CD14-positive monocyte (primary cell): ENCODE measurements at regions not wholly inside any gene's neighbourhood (a gene's known extent, or its start where the extent isn't known, plus 50 kb on each side); places are given as distances from the start of the nearest gene placed in this dataset.

Experiments
- DNase-seq, 3 donors: peaks; one replicate each; pipeline ENCODE4 v3.0.0-alpha.2; 2011 to 2022
- H2AFZ ChIP-seq: 2 replicates; pipeline ENCODE4 v1.6.0; 2012; ENCODE audit warnings: mild to moderate bottlenecking, low read depth, low read length, inconsistent platforms; ENCODE audit not compliant: insufficient read depth, poor library complexity, severe bottlenecking
- H3K27ac ChIP-seq, 2 donors: 1 replicate in 1 of 2; 2 replicates in 1 of 2; pipeline ENCODE4 v1.5.1; 2012 to 2013; ENCODE audit warnings: low read length in 2 of 2, control low read depth in 1 of 2, inconsistent platforms in 1 of 2, low read depth in 1 of 2, mild to moderate bottlenecking in 1 of 2
- H3K27me3 ChIP-seq, 2 donors: one replicate each; pipeline versions ENCODE4 v1.6.0 to v1.6.1; 2011 to 2013; ENCODE audit warnings: low read length in 2 of 2; ENCODE audit not compliant: control insufficient read depth in 2 of 2, insufficient read depth in 2 of 2
- H3K36me3 ChIP-seq, 2 donors: replicated peaks in 1 of 2; 1 replicate in 1 of 2; 2 replicates in 1 of 2; pipeline versions ENCODE4 v1.5.1 to v1.6.1; 2012 to 2013; ENCODE audit warnings: low read length in 2 of 2, control low read depth in 1 of 2, inconsistent platforms in 1 of 2, mild to moderate bottlenecking in 1 of 2; ENCODE audit not compliant: insufficient read depth in 2 of 2, control insufficient read depth in 1 of 2
- H3K4me1 ChIP-seq, 2 donors: 1 replicate in 1 of 2; 2 replicates in 1 of 2; pipeline versions ENCODE4 v1.5.1 to v1.6.1; 2012 to 2013; ENCODE audit warnings: low read length in 2 of 2, control low read depth in 1 of 2, inconsistent platforms in 1 of 2, mild to moderate bottlenecking in 1 of 2, moderate library complexity in 1 of 2; ENCODE audit not compliant: insufficient read depth in 2 of 2, control insufficient read depth in 1 of 2
- H3K4me2 ChIP-seq: replicated peaks from 2 replicates; pipeline ENCODE3; 2012; ENCODE audit warnings: low read length, moderate library complexity, mild to moderate bottlenecking; ENCODE audit not compliant: poor library complexity, severe bottlenecking; ENCODE audit errors: extremely low read depth
- H3K4me3 ChIP-seq, 3 experiments: fragments of 200-600 bp in 1 of 3; sonication (generic) in 1 of 3; replicated peaks in 1 of 3; 1 replicate in 2 of 3; 2 replicates in 1 of 3; pipeline ENCODE4 v1.5.1; 2011 to 2013; ENCODE audit warnings: low read length in 3 of 3, mild to moderate bottlenecking in 3 of 3, control low read depth in 2 of 3, low read depth in 2 of 3, inconsistent platforms in 1 of 3, moderate library complexity in 1 of 3
- H3K79me2 ChIP-seq: 2 replicates; pipeline ENCODE4 v1.6.0; 2012; ENCODE audit warnings: mild to moderate bottlenecking, control low read depth, inconsistent platforms, low read length, moderate library complexity; ENCODE audit not compliant: insufficient read depth
- H3K9ac ChIP-seq: 2 replicates; pipeline ENCODE4 v1.6.0; 2017; ENCODE audit warnings: low read length, mild to moderate bottlenecking; ENCODE audit not compliant: insufficient read depth, poor library complexity, severe bottlenecking
- H3K9me3 ChIP-seq, 2 donors: replicated peaks in 1 of 2; 1 replicate in 1 of 2; 2 replicates in 1 of 2; pipeline versions ENCODE4 v1.5.1 to v1.6.1; 2012 to 2013; ENCODE audit warnings: low read length in 2 of 2, control low read depth in 1 of 2; ENCODE audit not compliant: control insufficient read depth in 1 of 2, insufficient read depth in 1 of 2
- H4K20me1 ChIP-seq: 2 replicates; pipeline ENCODE4 v1.6.0; 2012; ENCODE audit warnings: mild to moderate bottlenecking, low read length, control low read depth, moderate library complexity; ENCODE audit not compliant: insufficient read depth
- H3K27ac Mint-ChIP-seq, 7 donors: one replicate each; pipeline ENCODE4 v1.8.0; 2020; ENCODE audit warnings: mild to moderate bottlenecking in 7 of 7, mixed read lengths in 7 of 7, moderate library complexity in 6 of 7, inconsistent platforms in 2 of 7
- H3K27me3 Mint-ChIP-seq, 3 donors: one replicate each; pipeline ENCODE4 v1.8.0; 2021 to 2022; ENCODE audit warnings: low read depth in 3 of 3, mild to moderate bottlenecking in 3 of 3, mixed read lengths in 3 of 3, moderate library complexity in 3 of 3, inconsistent platforms in 1 of 3
- H3K36me3 Mint-ChIP-seq, 2 donors: one replicate each; pipeline ENCODE4 v1.8.0; 2020; ENCODE audit warnings: mixed read lengths in 2 of 2, inconsistent platforms in 1 of 2, mild to moderate bottlenecking in 1 of 2
- H3K4me1 Mint-ChIP-seq: one replicate; pipeline ENCODE4 v1.8.0; 2020; ENCODE audit warnings: mild to moderate bottlenecking, mixed read lengths
- H3K4me3 Mint-ChIP-seq, 2 donors: one replicate each; pipeline ENCODE4 v1.8.0; 2020; ENCODE audit warnings: mild to moderate bottlenecking in 2 of 2, mixed read lengths in 2 of 2, moderate library complexity in 1 of 2
- H3K9me3 Mint-ChIP-seq, 7 donors: one replicate each; pipeline ENCODE4 v1.8.0; 2020 to 2022; ENCODE audit warnings: mixed read lengths in 7 of 7, mild to moderate bottlenecking in 6 of 7, moderate library complexity in 6 of 7, inconsistent platforms in 2 of 7
- WGBS: methylation state at CpG from one replicate; pipeline ENCODE4 v1.1.5; 2013; ENCODE audit warnings: missing lambda C conversion rate; ENCODE audit not compliant: insufficient coverage; 5-methylcytosine and 5-hydroxymethylcytosine counted together
- intact Hi-C, 2 donors: fragments of 100-400 bp; cut with micrococcal nuclease; formaldehyde crosslinking; loops; one replicate each; pipeline versions ENCODE4 v1.15.0 to v1.15.1; 2023
- TF ChIP-seq, protein P1 (sequence below): fragments of 200-600 bp; IDR thresholded peaks from one replicate; pipeline ENCODE4 v1.8.0; 2022; ENCODE audit warnings: antibody characterized with exemption, mild to moderate bottlenecking

DNA sequence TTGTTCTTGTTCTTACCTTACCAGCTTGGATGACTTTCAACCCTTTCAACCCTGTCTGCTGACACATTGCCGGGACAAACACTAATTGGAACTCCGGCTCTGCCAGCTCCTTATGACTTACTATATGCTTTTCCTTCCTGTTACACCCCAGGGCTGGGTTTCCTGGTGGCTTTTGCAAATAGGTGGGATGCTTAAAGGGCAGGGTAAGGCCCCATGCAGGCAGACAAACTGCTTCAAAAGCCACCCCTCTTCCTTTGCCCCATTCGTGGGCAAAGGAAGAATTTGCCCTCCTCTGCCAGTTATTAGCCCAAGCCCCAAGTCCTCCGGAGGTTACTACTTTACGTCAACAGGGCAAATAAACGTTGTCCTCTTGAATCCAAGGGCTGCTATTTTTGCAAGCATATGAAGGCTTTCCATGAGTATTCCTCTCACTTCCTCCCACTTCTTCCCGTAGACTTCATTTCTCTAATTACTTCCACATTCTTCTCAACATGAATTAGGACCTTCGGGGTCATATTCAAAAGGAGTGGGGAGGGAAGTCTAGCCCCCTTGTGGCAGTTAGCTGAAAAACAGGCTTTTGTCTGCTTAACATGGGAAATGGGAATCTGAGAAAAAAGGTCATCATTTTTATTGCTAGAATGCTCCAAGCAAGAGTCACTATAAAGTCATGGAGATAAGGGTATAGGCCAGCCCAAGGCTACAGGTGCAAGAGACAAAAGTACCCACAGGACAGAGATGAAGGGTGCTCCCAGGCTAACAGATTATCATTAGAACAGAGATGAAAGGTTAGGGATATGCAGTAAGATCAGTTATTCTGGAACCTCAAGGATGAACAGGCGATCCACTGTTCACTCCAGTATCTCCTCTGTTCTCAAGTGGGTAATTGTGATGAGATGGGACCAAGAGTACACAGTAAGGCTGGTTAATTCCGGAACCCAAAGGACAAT, 56.3 kb upstream of the FSTL1 start:
- peaks cover 5% of the 10 kb centered on the region for H3K4me1 Mint-ChIP-seq
- peaks cover 0 to 14% (median 1%) of the 10 kb centered on the region in 7 donors for H3K9me3 Mint-ChIP-seq
- Histone ChIP-seq H3K4me3 (no peak overlapping the region), H3K4me2 (no peak overlapping the region), H3K27ac (no peak overlapping the region), H3K27me3 (no peaks in the 10 kb centered on the region), H3K36me3 (no peaks in the 10 kb centered on the region), H3K9me3 (no peaks in the 10 kb centered on the region), H4K20me1 (no peaks in the 10 kb centered on the region), H2AFZ (no peak overlapping the region), H3K4me1 (no peaks in the 10 kb centered on the region), H3K79me2 (no peaks in the 10 kb centered on the region), H3K9ac (no peak overlapping the region)
- H3K4me3 Mint-ChIP-seq: no peak overlapping the region
- H3K36me3 Mint-ChIP-seq: no peaks in the 10 kb centered on the region
- peaks cover 0 to 1% (median 1%) of the 10 kb centered on the region in 3 donors for H3K27me3 Mint-ChIP-seq
- TF ChIP-seq, protein P1, sequence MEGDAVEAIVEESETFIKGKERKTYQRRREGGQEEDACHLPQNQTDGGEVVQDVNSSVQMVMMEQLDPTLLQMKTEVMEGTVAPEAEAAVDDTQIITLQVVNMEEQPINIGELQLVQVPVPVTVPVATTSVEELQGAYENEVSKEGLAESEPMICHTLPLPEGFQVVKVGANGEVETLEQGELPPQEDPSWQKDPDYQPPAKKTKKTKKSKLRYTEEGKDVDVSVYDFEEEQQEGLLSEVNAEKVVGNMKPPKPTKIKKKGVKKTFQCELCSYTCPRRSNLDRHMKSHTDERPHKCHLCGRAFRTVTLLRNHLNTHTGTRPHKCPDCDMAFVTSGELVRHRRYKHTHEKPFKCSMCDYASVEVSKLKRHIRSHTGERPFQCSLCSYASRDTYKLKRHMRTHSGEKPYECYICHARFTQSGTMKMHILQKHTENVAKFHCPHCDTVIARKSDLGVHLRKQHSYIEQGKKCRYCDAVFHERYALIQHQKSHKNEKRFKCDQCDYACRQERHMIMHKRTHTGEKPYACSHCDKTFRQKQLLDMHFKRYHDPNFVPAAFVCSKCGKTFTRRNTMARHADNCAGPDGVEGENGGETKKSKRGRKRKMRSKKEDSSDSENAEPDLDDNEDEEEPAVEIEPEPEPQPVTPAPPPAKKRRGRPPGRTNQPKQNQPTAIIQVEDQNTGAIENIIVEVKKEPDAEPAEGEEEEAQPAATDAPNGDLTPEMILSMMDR: peak; percentile 77
- no peak overlapping the region for H3K27ac Mint-ChIP-seq
- intact Hi-C loops: no loop called here
- WGBS: 55% methylated on average over 4 of the region's 10 CpGs
- DNase-seq: peak; percentile 7 to 34 (median 24)

DNA sequence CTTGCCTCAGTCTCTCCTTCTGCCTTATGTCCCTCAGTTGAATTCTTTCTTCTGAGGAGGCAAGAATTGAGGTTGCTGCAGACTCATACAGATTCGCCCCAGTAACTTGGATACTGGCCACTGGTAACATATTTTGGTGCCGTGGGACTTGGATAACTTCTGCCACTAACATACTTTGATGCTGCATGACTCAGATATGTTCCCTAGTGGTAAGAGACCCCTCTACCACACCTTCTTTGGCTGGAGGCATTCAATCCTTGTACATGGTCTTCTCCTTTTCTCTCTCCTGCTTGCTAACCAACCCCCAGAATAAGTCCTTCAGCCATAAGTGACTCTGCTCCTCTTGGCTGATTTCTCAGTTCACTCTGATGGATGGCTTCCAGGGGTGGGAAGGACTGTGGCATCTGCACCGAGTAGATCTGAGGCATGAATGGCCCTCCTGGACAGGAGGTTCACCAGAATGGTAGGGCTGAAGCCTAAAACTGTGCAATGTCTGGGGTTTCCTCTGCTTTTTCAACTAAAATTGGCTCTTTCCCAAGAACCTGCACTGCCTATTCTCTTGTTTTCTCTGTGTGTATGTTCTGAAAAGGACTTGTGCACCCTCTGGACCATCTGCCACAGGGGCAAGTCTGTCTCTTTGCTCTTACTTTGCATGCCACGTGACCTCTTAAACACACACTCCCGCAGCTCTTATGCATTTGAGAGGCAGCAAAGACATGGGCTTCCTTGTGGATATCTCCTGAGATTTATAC, 55.5 kb upstream of the FSTL1 start:
- H3K9me3 ChIP-seq: no peaks in the 10 kb centered on the region
- H4K20me1 ChIP-seq: no peaks in the 10 kb centered on the region
- Mint-ChIP-seq H3K4me1 (peaks cover 5% of the 10 kb centered on the region), H3K27ac (no peak overlapping the region), H3K27me3 (peaks cover 0 to 3% (median 1%) of the 10 kb centered on the region in 3 donors), H3K9me3 (peaks cover 0 to 11% (median 1%) of the 10 kb centered on the region in 7 donors), H3K4me3 (no peak overlapping the region), H3K36me3 (no peaks in the 10 kb centered on the region)
- no peak overlapping the region for H3K4me2 ChIP-seq
- TF ChIP-seq, protein P1: no peak
- no peaks in the 10 kb centered on the region for H3K4me1 ChIP-seq
- no peaks in the 10 kb centered on the region for H3K27me3 ChIP-seq
- 93% methylated on average over 5 of the region's 5 CpGs for WGBS
- no peak overlapping the region for H3K27ac ChIP-seq
- H2AFZ ChIP-seq: no peak overlapping the region
- H3K4me3 ChIP-seq: no peak overlapping the region
- intact Hi-C loops: no loop called here
- H3K9ac ChIP-seq: no peak overlapping the region
- no peaks in the 10 kb centered on the region for H3K79me2 ChIP-seq
- H3K36me3 ChIP-seq: no peaks in the 10 kb centered on the region
- DNase-seq: no peak
